NT2/D1 (cell line): ENCODE measurements at regions not wholly inside any gene's neighbourhood (a gene's known extent, or its start where the extent isn't known, plus 50 kb on each side); places are given as distances from the start of the nearest gene placed in this dataset.

Experiments
- SUZ12 ChIP-seq: IDR thresholded peaks from 2 replicates; pipeline ENCODE4 v1.6.1; 2011; ENCODE audit not compliant: insufficient read length, insufficient read depth; ENCODE audit errors: extremely low read depth
- YY1 ChIP-seq: IDR thresholded peaks from 2 replicates; pipeline ENCODE4 v1.6.1; 2011; ENCODE audit not compliant: insufficient read length, insufficient read depth
- ZNF274 ChIP-seq: IDR thresholded peaks from 2 replicates; pipeline ENCODE4 v1.6.1; 2011; ENCODE audit warnings: mild to moderate bottlenecking, low read depth, low read length

DNA sequence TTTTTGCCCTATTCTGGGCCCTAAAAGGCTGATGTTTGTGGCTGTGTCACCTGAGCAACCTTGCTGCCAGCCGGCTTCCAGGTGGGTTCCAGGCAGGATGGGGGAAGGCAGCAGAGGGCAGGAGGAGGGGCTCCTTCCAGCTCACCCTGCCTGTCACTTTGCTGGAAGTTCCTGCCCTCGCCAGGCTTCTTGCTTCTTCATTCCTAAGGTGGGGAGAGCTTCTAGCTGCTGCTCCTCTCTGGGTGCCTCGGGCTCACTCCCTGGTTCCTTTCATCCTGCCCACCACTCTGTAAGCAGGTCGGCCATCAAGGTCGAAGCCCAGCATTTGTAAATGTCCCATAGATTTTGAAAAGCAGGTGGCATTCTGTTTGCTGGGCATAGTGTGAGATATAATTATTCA, 249.4 kb upstream of the HS6ST1 start:
- TF ChIP-seq SUZ12: no peak
- TF ChIP-seq YY1: no peak
- TF ChIP-seq ZNF274: no peak
